GM21381 (cell line): ENCODE measurements at regions not wholly inside any gene's neighbourhood (a gene's known extent, or its start where the extent isn't known, plus 50 kb on each side); places are given as distances from the start of the nearest gene placed in this dataset.
"Not testable (repeated sequence)": the region's sequence is repeated elsewhere in the genome, so short reads cannot be mapped to it uniquely, and the experiment has no call there.

Source experiments
- ATAC-seq: cut with Tn5 transposase; IDR thresholded peaks from one replicate; pipeline ENCODE4 v1.9.1; 2021; ENCODE audit warnings: mild to moderate bottlenecking, moderate library complexity; ENCODE audit not compliant: unreplicated experiment

GRCh38 chr2:145558617-145559350 lies 1038.9 kb upstream of the ZEB2 start:
- ATAC-seq, result no peak

- ATAC-seq, result no peak
Measured at GRCh38 chr2:145555360-145555759, 1035.4 kb upstream of the ZEB2 start.

- ATAC-seq, result no peak
Measured at GRCh38 chr2:145551686-145552085, 1031.8 kb upstream of the ZEB2 start.

GRCh38 chr2:145548479-145548878 lies 1028.6 kb upstream of the ZEB2 start:
- no peak for ATAC-seq

- no peak for ATAC-seq
Measured at GRCh38 chr2:145547620-145548019, 1027.7 kb upstream of the ZEB2 start.

GRCh38 chr2:145546091-145546490 lies 1026.2 kb upstream of the ZEB2 start:
- no peak for ATAC-seq

- ATAC-seq, result no peak
Measured at GRCh38 chr2:145543856-145544255, 1023.9 kb upstream of the ZEB2 start.

GRCh38 chr2:145543155-145543554 lies 1023.2 kb upstream of the ZEB2 start:
- no peak for ATAC-seq

GRCh38 chr2:145541028-145541427 lies 1021.1 kb upstream of the ZEB2 start:
- no peak for ATAC-seq

GRCh38 chr2:145538661-145539350 lies 1018.9 kb upstream of the ZEB2 start:
- ATAC-seq, result no peak

- ATAC-seq, result no peak
Measured at GRCh38 chr2:145530653-145531052, 1010.7 kb upstream of the ZEB2 start.

GRCh38 chr2:145524836-145525235 lies 1004.9 kb upstream of the ZEB2 start:
- ATAC-seq, result no peak

GRCh38 chr2:145524303-145524702 lies 1004.4 kb upstream of the ZEB2 start:
- no peak for ATAC-seq

GRCh38 chr2:145519254-145519653 lies 999.3 kb upstream of the ZEB2 start:
- ATAC-seq, result not testable (repeated sequence)

- ATAC-seq, result no peak
Measured at GRCh38 chr2:145511946-145512345, 992.0 kb upstream of the ZEB2 start.

- ATAC-seq, result no peak
Measured at GRCh38 chr2:145503511-145503910, 983.6 kb upstream of the ZEB2 start.

GRCh38 chr2:145501920-145502319 lies 982.0 kb upstream of the ZEB2 start:
- no peak for ATAC-seq

GRCh38 chr2:145495590-145495989 lies 975.7 kb upstream of the ZEB2 start:
- ATAC-seq, result no peak

GRCh38 chr2:145494441-145494840 lies 974.5 kb upstream of the ZEB2 start:
- ATAC-seq, result no peak

- ATAC-seq, result no peak
Measured at GRCh38 chr2:145488571-145488970, 968.7 kb upstream of the ZEB2 start.

GRCh38 chr2:145484448-145485097 lies 964.7 kb upstream of the ZEB2 start:
- no peak for ATAC-seq

- ATAC-seq, result no peak
Measured at GRCh38 chr2:145483854-145484253, 963.9 kb upstream of the ZEB2 start.
